Fibroblast of lung (primary cell): ENCODE measurements at regions not wholly inside any gene's neighbourhood (a gene's known extent, or its start where the extent isn't known, plus 50 kb on each side); places are given as distances from the start of the nearest gene placed in this dataset.

Experiments used
- DNase-seq, 2 donors: peaks; one replicate each; pipeline versions ENCODE4 v3.0.0 to v3.0.0-alpha.2; 2010; ENCODE audit warnings: low read depth in 2 of 2
- H2AFZ ChIP-seq: 2 replicates; pipeline ENCODE4 v1.5.1; 2012; ENCODE audit warnings: low read length, control low read depth, inconsistent platforms
- H3K27ac ChIP-seq: 2 replicates; pipeline ENCODE4 v1.5.1; 2011; ENCODE audit warnings: low read length, control low read depth; ENCODE audit not compliant: insufficient read depth
- H3K27me3 ChIP-seq: 2 replicates; pipeline ENCODE4 v1.5.1; 2011; ENCODE audit warnings: mild to moderate bottlenecking, low read length; ENCODE audit not compliant: control insufficient read depth, insufficient read depth
- H3K36me3 ChIP-seq: 2 replicates; pipeline ENCODE4 v1.5.1; 2011; ENCODE audit warnings: low read length; ENCODE audit not compliant: control insufficient read depth, insufficient read depth
- H3K4me1 ChIP-seq: 2 replicates; pipeline ENCODE4 v1.5.1; 2011; ENCODE audit warnings: low read length; ENCODE audit not compliant: control insufficient read depth, insufficient read depth; ENCODE audit errors: extremely low read depth
- H3K4me2 ChIP-seq: 2 replicates; pipeline ENCODE4 v1.5.1; 2011; ENCODE audit warnings: low read length, control low read depth; ENCODE audit not compliant: insufficient read depth; ENCODE audit errors: extremely low read depth
- H3K4me3 ChIP-seq, 4 experiments: fragments of 200-600 bp in 1 of 4; sonication (generic) in 1 of 4; replicated peaks in 1 of 4; 2 replicates each; pipeline ENCODE4 v1.5.1; 2011 to 2016; ENCODE audit warnings: low read length in 4 of 4, low read depth in 3 of 4, mild to moderate bottlenecking in 3 of 4, control low read depth in 2 of 4, inconsistent platforms in 1 of 4, mixed read lengths in 1 of 4; ENCODE audit not compliant: insufficient read depth in 1 of 4; ENCODE audit errors: control extremely low read depth in 1 of 4
- H3K79me2 ChIP-seq: 2 replicates; pipeline ENCODE4 v1.5.1; 2012; ENCODE audit warnings: mild to moderate bottlenecking, low read length, inconsistent platforms; ENCODE audit not compliant: control insufficient read depth, insufficient read depth
- H3K9ac ChIP-seq: 2 replicates; pipeline ENCODE4 v1.5.1; 2011; ENCODE audit warnings: mild to moderate bottlenecking, low read length, control low read depth; ENCODE audit not compliant: insufficient read depth
- H3K9me3 ChIP-seq: 2 replicates; pipeline ENCODE4 v1.5.1; 2012; ENCODE audit warnings: low read depth, low read length; ENCODE audit not compliant: control insufficient read depth, insufficient read depth
- H4K20me1 ChIP-seq: 2 replicates; pipeline ENCODE4 v1.5.1; 2011; ENCODE audit warnings: low read length; ENCODE audit not compliant: control insufficient read depth, insufficient read depth; ENCODE audit errors: extremely low read depth
- CTCF ChIP-seq, 2 donors: IDR thresholded peaks in 1 of 2; conservative IDR thresholded peaks in 1 of 2; 1 replicate in 1 of 2; 2 replicates in 1 of 2; pipeline ENCODE4 v1.5.1; 2011 to 2012; ENCODE audit warnings: low read length in 2 of 2, control low read depth in 1 of 2, inconsistent platforms in 1 of 2, low read depth in 1 of 2, mild to moderate bottlenecking in 1 of 2
- EZH2 ChIP-seq: IDR thresholded peaks from 2 replicates; pipeline ENCODE4 v1.5.1; 2012; ENCODE audit warnings: low read length, control low read depth, mild to moderate bottlenecking; ENCODE audit errors: missing control alignments

GRCh38 chr17:55865072-55865762 is 114.4 kb downstream of the PCTP start:
- Histone ChIP-seq H3K27ac (no peak overlapping the region), H3K9me3 (no peaks in the 10 kb centered on the region), H3K4me3 (no peak overlapping the region), H4K20me1 (no peaks in the 10 kb centered on the region), H3K4me1 (no peaks in the 10 kb centered on the region), H2AFZ (no peak overlapping the region), H3K79me2 (no peaks in the 10 kb centered on the region), H3K27me3 (no peaks in the 10 kb centered on the region), H3K36me3 (no peaks in the 10 kb centered on the region), H3K9ac (no peak overlapping the region), H3K4me2 (no peak overlapping the region)
- DNase-seq: no peak
- no peak for TF ChIP-seq EZH2
- TF ChIP-seq CTCF (conservative IDR thresholded peaks at IDR 0.05 in 1 of 2, IDR thresholded peaks at IDR 0.05 in 1 of 2; ENCODE audit: low read depth in 1 of 2, low read length in 2 of 2): no peak

GRCh38 chr17:55870044-55870443 is 119.2 kb downstream of the PCTP start:
- Histone ChIP-seq H3K4me2 (no peak overlapping the region), H3K9ac (no peak overlapping the region), H3K27ac (no peak overlapping the region), H4K20me1 (no peaks in the 10 kb centered on the region), H3K4me1 (no peaks in the 10 kb centered on the region), H3K79me2 (no peaks in the 10 kb centered on the region), H3K4me3 (no peak overlapping the region), H3K36me3 (no peaks in the 10 kb centered on the region), H2AFZ (no peak overlapping the region), H3K9me3 (no peaks in the 10 kb centered on the region), H3K27me3 (no peaks in the 10 kb centered on the region)
- DNase-seq: no peak
- no peak for TF ChIP-seq EZH2

GRCh38 chr17:55872374-55872773 is 121.5 kb downstream of the PCTP start:
- Histone ChIP-seq H2AFZ (no peak overlapping the region), H3K27ac (no peak overlapping the region), H3K9me3 (no peaks in the 10 kb centered on the region), H3K4me1 (no peaks in the 10 kb centered on the region), H3K79me2 (no peaks in the 10 kb centered on the region), H4K20me1 (no peaks in the 10 kb centered on the region), H3K9ac (no peak overlapping the region), H3K27me3 (no peaks in the 10 kb centered on the region), H3K4me3 (no peak overlapping the region), H3K36me3 (no peaks in the 10 kb centered on the region), H3K4me2 (no peak overlapping the region)
- TF ChIP-seq EZH2: no peak
- no peak for TF ChIP-seq CTCF (conservative IDR thresholded peaks at IDR 0.05 in 1 of 2, IDR thresholded peaks at IDR 0.05 in 1 of 2; ENCODE audit: low read depth in 1 of 2, low read length in 2 of 2)
- DNase-seq: no peak
